DOHH2 (cell line): ENCODE measurements at regions not wholly inside any gene's neighbourhood (a gene's known extent, or its start where the extent isn't known, plus 50 kb on each side); places are given as distances from the start of the nearest gene placed in this dataset.

ENCODE experiments used
- H3F3A ChIP-seq: fragments of 200-600 bp; sonication (generic), shearing (Covaris generic); 2 replicates; pipeline ENCODE4 v1.6.0; 2016; ENCODE audit warnings: antibody characterized with exemption, mild to moderate bottlenecking; ENCODE audit not compliant: control insufficient read depth, insufficient read depth
- H3K27ac ChIP-seq: fragments of 200-600 bp; sonication (generic); 2 replicates; pipeline ENCODE4 v1.5.1; 2014; ENCODE audit warnings: low read depth, mild to moderate bottlenecking, low read length, moderate library complexity
- H3K27me3 ChIP-seq: fragments of 200-600 bp; sonication (generic); 2 replicates; pipeline ENCODE4 v1.6.1; 2014; ENCODE audit warnings: mild to moderate bottlenecking, low read length, mixed read lengths; ENCODE audit not compliant: control insufficient read depth
- H3K36me3 ChIP-seq: fragments of 200-600 bp; sonication (generic); 2 replicates; pipeline ENCODE4 v1.6.1; 2014; ENCODE audit warnings: mild to moderate bottlenecking, low read length, moderate library complexity, mixed read lengths; ENCODE audit not compliant: control insufficient read depth
- H3K4me1 ChIP-seq: fragments of 200-600 bp; sonication (generic); 2 replicates; pipeline ENCODE4 v1.6.1; 2014; ENCODE audit warnings: mild to moderate bottlenecking, low read length, mixed read lengths; ENCODE audit not compliant: control insufficient read depth
- H3K4me2 ChIP-seq: fragments of 200-600 bp; sonication (generic); 2 replicates; pipeline ENCODE4 v1.6.0; 2014; ENCODE audit warnings: mild to moderate bottlenecking, low read length, moderate library complexity
- H3K4me3 ChIP-seq: fragments of 200-600 bp; sonication (generic); 2 replicates; pipeline ENCODE4 v1.5.1; 2014; ENCODE audit warnings: mild to moderate bottlenecking, low read length, mixed read lengths
- H3K79me2 ChIP-seq: fragments of 200-600 bp; sonication (generic); 2 replicates; pipeline ENCODE4 v1.6.1; 2014; ENCODE audit warnings: mild to moderate bottlenecking, low read length, mixed read lengths; ENCODE audit not compliant: control insufficient read depth
- H3K9me2 ChIP-seq: fragments of 200-600 bp; sonication (generic); replicated peaks from 2 replicates; pipeline ENCODE4 v1.6.1; 2014; ENCODE audit warnings: mild to moderate bottlenecking, low read length, mixed read lengths; ENCODE audit not compliant: control insufficient read depth
- H3K9me3 ChIP-seq: fragments of 200-600 bp; sonication (generic); 2 replicates; pipeline ENCODE4 v1.6.1; 2014; ENCODE audit warnings: antibody characterized with exemption, low read length, mixed read lengths; ENCODE audit not compliant: control insufficient read depth, insufficient read depth
- H4K20me1 ChIP-seq: fragments of 200-600 bp; sonication (generic); 2 replicates; pipeline ENCODE4 v1.6.0; 2014; ENCODE audit warnings: low read depth, mild to moderate bottlenecking, antibody characterized with exemption, low read length, moderate library complexity; ENCODE audit not compliant: control insufficient read depth, insufficient read depth
- CTCF ChIP-seq: fragments of 200-600 bp; sonication (generic); IDR thresholded peaks from one replicate; pipeline ENCODE4 v1.5.1; 2014; ENCODE audit warnings: antibody characterized with exemption, mild to moderate bottlenecking, low read depth, low read length; ENCODE audit not compliant: poor library complexity, severe bottlenecking
- EZH2phosphoT487 ChIP-seq: fragments of 200-600 bp; sonication (generic); IDR thresholded peaks from 2 replicates; pipeline ENCODE4 v1.6.1; 2017; ENCODE audit warnings: borderline replicate concordance, mild to moderate bottlenecking, antibody characterized with exemption, low read length, moderate library complexity, mixed read lengths

GRCh38 chr3:162334537-162334936 lies 837.9 kb downstream of the OTOL1 start:
- Histone ChIP-seq H3K4me3 (no peak overlapping the region), H3K9me3 (no peaks in the 10 kb centered on the region; the same call in 1 of the 2 replicates), H3K36me3 (no peaks in the 10 kb centered on the region), H3K27me3 (no peaks in the 10 kb centered on the region), H3K27ac (no peak overlapping the region), H3K9me2 (no peaks in the 10 kb centered on the region), H4K20me1 (no peaks in the 10 kb centered on the region), H3K79me2 (no peaks in the 10 kb centered on the region), H3F3A (no peaks in the 10 kb centered on the region), H3K4me2 (no peak overlapping the region), H3K4me1 (no peaks in the 10 kb centered on the region)
- TF ChIP-seq CTCF (no peak), EZH2phosphoT487 (no peak)

- Histone ChIP-seq H3K79me2 (no peaks in the 10 kb centered on the region), H3K27ac (no peak overlapping the region), H4K20me1 (no peaks in the 10 kb centered on the region), H3K4me1 (no peaks in the 10 kb centered on the region), H3K36me3 (no peaks in the 10 kb centered on the region), H3K4me3 (no peak overlapping the region), H3K9me3 (no peaks in the 10 kb centered on the region; the same call in 1 of the 2 replicates), H3K9me2 (no peaks in the 10 kb centered on the region), H3K27me3 (no peaks in the 10 kb centered on the region), H3F3A (no peaks in the 10 kb centered on the region), H3K4me2 (no peak overlapping the region)
- no peak for TF ChIP-seq CTCF
- TF ChIP-seq EZH2phosphoT487, result no peak
Measured at GRCh38 chr3:162337630-162338029, 841.0 kb downstream of the OTOL1 start.

- no peaks in the 10 kb centered on the region; the same call in 1 of the 2 replicates for H3K9me3 ChIP-seq
- no peaks in the 10 kb centered on the region for H3K27me3 ChIP-seq
- TF ChIP-seq CTCF (no peak), EZH2phosphoT487 (no peak)
- H3K4me3 ChIP-seq, result no peak overlapping the region
- H3K4me2 ChIP-seq, result no peak overlapping the region
- H3K36me3 ChIP-seq, result no peaks in the 10 kb centered on the region
- H3K79me2 ChIP-seq, result no peaks in the 10 kb centered on the region
- H3K4me1 ChIP-seq, result no peaks in the 10 kb centered on the region
- H3F3A ChIP-seq, result no peaks in the 10 kb centered on the region
- no peaks in the 10 kb centered on the region for H3K9me2 ChIP-seq
- no peaks in the 10 kb centered on the region for H4K20me1 ChIP-seq
- H3K27ac ChIP-seq, result no peak overlapping the region
Measured at GRCh38 chr3:162338514-162338913, 841.9 kb downstream of the OTOL1 start.

GRCh38 chr3:162348912-162349311 lies 852.3 kb downstream of the OTOL1 start:
- Histone ChIP-seq H4K20me1 (no peaks in the 10 kb centered on the region), H3K4me1 (no peaks in the 10 kb centered on the region), H3K9me2 (no peaks in the 10 kb centered on the region), H3K79me2 (no peaks in the 10 kb centered on the region), H3K4me2 (no peak overlapping the region), H3K36me3 (no peaks in the 10 kb centered on the region), H3K9me3 (no peaks in the 10 kb centered on the region), H3K27me3 (no peaks in the 10 kb centered on the region), H3K27ac (no peak overlapping the region), H3K4me3 (no peak overlapping the region), H3F3A (no peaks in the 10 kb centered on the region)
- TF ChIP-seq CTCF, result no peak
- no peak for TF ChIP-seq EZH2phosphoT487
